ENCODE measurements at regions not wholly inside any gene's neighbourhood (a gene's known extent, or its start where the extent isn't known, plus 50 kb on each side); places are given as distances from the start of the nearest gene placed in this dataset.

GRCh38 chr16:26970292-26970691, 96.4 kb upstream of the C16orf82 start:
- TF ChIP-seq CTCF (IDR thresholded peaks at IDR 0.05; ENCODE audit: low read depth, low read length): no peak
- no peak for TF ChIP-seq EZH2phosphoT487 (IDR thresholded peaks at IDR 0.05; ENCODE audit: low read depth)

All from OCI-LY3 (cell line).